Non-pigmented ciliary epithelial cell (primary cell): ENCODE measurements at regions not wholly inside any gene's neighbourhood (a gene's known extent, or its start where the extent isn't known, plus 50 kb on each side); places are given as distances from the start of the nearest gene placed in this dataset.

Experiments used
- DNase-seq: peaks from one replicate; pipeline ENCODE4 v3.0.0-alpha.2; 2010; ENCODE audit warnings: low read depth

GRCh38 chr3:187954873-187955586 lies 198.9 kb upstream of the LPP start:
- peak; percentile 72 for DNase-seq

GRCh38 chr3:187955587-187955952 lies 198.4 kb upstream of the LPP start:
- no peak for DNase-seq

- DNase-seq: no peak
Measured at GRCh38 chr3:187957165-187957581, 196.8 kb upstream of the LPP start.

GRCh38 chr3:187957582-187957981 lies 196.4 kb upstream of the LPP start:
- no peak for DNase-seq

GRCh38 chr3:187958432-187959003 lies 195.4 kb upstream of the LPP start:
- DNase-seq: no peak

GRCh38 chr3:187960820-187961219 lies 193.1 kb upstream of the LPP start:
- no peak for DNase-seq

GRCh38 chr3:187961366-187961765 lies 192.6 kb upstream of the LPP start:
- DNase-seq: no peak

GRCh38 chr3:187963003-187963676 lies 190.8 kb upstream of the LPP start:
- DNase-seq: no peak

GRCh38 chr3:187963677-187964385 lies 190.1 kb upstream of the LPP start:
- DNase-seq: no peak

GRCh38 chr3:187964760-187965159 lies 189.2 kb upstream of the LPP start:
- DNase-seq: no peak

- DNase-seq: no peak
Measured at GRCh38 chr3:187966096-187966495, 187.9 kb upstream of the LPP start.

- DNase-seq: no peak
Measured at GRCh38 chr3:187966636-187967406, 187.1 kb upstream of the LPP start.

- no peak for DNase-seq
Measured at GRCh38 chr3:187967993-187968392, 186.0 kb upstream of the LPP start.

- no peak for DNase-seq
Measured at GRCh38 chr3:187968883-187969580, 184.9 kb upstream of the LPP start.

- no peak for DNase-seq
Measured at GRCh38 chr3:187969581-187969950, 184.4 kb upstream of the LPP start.

- DNase-seq: no peak
Measured at GRCh38 chr3:187970106-187970505, 183.9 kb upstream of the LPP start.

- DNase-seq: no peak
Measured at GRCh38 chr3:187971629-187972028, 182.3 kb upstream of the LPP start.

GRCh38 chr3:187972454-187972853 lies 181.5 kb upstream of the LPP start:
- DNase-seq: no peak

GRCh38 chr3:187973977-187974870 lies 179.7 kb upstream of the LPP start:
- no peak for DNase-seq

- no peak for DNase-seq
Measured at GRCh38 chr3:187974871-187975271, 179.1 kb upstream of the LPP start.
